SH-SY5Y (cell line): ENCODE measurements at regions not wholly inside any gene's neighbourhood (a gene's known extent, or its start where the extent isn't known, plus 50 kb on each side); places are given as distances from the start of the nearest gene placed in this dataset.

Experiments
- GATA2 ChIP-seq: IDR thresholded peaks from 2 replicates; pipeline ENCODE4 v1.6.1; 2011; ENCODE audit warnings: mild to moderate bottlenecking, low read depth, low read length
- GATA3 ChIP-seq: IDR thresholded peaks from 2 replicates; pipeline ENCODE4 v1.6.1; 2011; ENCODE audit warnings: low read depth, mild to moderate bottlenecking, low read length, moderate library complexity

DNA sequence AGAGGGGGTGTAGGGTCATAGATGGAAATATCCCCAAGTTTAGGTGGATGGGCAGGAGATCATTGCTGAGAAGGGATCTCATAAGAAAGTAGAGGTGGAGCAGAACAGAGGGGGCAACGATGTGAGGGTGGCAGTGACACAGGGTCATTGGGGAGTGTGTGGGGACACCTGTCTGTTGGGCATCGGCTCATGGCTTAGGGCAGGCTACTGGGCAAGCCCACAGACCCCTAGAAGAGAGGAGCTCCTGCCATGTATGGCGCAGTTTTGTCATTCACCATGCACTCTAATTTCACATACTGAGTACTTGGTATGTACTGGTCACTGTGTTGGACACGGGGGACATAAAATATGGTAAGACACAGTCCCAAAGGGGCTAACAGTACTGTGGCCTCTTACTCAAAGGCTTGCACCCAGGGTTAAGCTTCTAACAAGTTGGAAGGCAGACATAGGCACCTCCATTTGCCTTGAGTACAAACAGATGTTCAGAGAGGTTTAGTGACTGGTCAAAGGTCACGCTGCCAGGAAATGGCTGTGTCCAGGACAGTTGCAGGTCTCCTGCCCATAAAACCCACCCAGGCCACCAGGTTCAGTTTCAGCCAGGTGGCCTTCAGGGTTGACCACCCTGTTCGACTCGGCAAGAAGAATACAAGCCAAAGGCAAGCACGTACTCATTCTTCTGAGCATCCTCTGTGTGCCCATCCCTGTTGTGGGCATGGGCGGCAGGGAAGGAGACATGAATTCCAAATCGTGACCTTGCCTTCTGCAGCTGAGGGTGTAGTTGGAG is 580.2 kb downstream of the KCNJ18 start:
- TF ChIP-seq GATA3 (no peak), GATA2 (no peak)

DNA sequence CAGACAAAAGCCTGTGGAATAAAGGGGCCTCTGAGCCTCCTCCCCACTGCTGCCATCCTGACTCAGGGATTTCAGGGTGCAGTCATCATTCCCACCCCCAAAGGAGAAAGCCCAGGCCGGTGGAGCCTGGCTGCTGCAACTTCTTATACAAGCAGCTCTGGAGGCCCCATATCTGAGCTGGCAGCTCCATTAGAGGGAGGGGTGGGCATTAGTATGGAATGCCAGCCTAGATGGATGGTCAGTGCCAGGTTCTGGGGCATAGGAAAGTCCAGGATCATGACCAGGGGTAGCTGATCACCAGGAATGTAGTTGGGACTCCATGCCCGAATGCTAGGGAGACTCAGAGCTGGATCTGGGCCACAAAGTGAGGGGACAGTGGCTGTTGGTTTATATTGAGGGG is 581.0 kb downstream of the KCNJ18 start:
- TF ChIP-seq GATA2 (no peak), GATA3 (no peak)

DNA sequence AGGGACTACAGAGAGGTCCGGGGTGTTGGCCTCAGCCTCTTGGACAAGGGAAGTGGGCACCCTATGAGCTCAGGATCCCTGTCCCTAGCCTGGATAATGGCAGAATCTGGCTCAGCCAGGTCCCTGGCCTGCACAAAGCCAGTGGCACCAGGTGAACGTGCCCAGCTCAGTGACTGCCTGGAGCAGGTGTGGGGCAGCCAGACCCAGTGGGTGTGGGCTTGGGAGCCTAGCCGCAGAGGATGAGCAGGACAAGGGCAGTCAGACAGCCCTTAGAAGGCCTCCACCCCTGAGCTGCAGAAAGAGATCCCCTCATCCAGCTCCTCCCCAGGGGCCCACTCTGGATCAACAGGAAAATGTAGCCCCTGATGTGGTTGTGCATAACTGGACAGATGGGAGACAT is 585.3 kb downstream of the KCNJ18 start:
- TF ChIP-seq GATA2 (no peak), GATA3 (no peak)

DNA sequence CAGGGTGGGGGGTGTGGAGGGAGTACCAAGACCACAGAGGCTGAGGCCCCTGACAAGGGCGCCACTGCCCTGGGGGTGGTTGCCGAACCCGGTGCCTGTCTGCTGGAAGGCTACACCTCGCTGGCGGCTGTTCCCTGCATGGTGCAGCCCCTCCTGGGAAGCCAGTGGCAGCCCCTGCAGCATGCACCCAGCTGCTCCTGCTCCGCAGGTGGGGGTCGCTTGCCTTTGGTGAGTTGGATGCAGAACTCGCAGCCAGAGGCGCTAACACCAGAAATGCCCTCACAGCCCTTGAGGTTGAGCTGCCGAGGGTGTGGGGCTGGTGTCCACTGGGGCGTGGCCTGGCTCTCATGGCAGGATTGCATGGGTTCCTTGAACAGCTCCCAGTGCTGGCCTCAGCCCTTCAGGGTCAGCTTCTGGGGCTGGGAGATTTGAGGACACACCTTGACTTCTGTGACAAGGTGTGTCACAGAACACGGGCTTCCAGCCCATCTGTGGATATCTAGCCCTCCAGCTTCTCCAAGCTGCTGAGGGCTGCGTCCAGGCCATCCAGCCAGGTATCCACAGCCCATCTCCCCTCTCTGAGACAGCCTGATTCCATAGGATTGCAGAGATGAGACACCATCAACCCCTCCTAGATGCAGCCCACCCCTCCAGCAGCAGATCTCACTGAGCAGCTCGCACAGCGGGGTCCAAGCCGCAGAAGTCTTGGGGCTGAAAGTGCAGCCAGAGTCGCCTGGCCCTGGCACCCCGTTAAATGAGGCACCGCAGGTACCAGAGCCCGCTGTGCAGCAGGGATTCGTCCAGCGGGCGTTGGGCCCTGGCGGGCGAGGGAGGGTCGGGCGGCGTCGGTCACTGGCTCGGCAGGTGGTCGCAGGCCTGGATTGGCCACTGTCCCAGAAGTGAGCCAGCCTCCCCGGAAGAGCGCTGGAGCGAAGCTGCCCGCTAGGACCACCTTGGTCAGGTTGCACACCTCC is 586.3 kb downstream of the KCNJ18 start:
- no peak for TF ChIP-seq GATA2
- no peak for TF ChIP-seq GATA3

DNA sequence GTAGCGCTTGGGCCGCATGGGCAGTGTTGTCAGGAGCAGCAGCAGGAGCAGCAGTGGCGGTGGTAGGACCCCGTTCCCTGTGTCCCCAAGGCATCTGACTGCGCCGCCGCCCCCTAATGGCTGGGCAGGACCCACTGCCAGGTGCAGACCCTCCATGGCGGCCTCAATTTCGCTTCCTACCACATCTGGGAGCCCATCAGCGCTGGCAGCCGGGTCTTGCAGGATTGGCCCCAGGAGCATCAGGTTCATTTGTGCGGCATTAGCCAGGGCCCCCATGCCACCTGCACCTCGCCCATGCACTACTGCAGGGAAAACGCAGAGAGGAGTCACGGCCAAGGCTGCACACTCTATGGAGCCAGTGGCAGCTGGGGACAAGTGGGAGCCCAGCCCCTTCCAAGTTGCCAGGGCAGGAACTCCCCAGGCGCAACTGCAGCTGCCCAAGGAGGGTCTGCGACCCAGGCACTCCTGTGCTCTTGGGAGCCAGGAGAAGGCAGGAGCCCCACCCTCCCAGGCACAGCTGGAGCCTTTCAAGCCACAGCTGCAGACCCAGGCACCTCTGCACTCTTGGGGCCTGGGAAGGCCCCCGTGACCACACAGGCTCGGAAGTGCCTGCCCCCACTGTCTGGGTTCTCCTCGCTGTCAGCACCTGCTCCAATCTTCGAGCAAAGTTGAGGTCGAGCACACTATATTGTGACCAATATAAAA is 594.2 kb downstream of the KCNJ18 start:
- TF ChIP-seq GATA2, result no peak
- TF ChIP-seq GATA3, result no peak

GRCh38 chr17:22300177-22300576 is 607.9 kb downstream of the KCNJ18 start:
- no peak for TF ChIP-seq GATA3
- no peak for TF ChIP-seq GATA2

- TF ChIP-seq GATA3, result no peak
Observed at GRCh38 chr17:22300731-22301352, 608.5 kb downstream of the KCNJ18 start.

DNA sequence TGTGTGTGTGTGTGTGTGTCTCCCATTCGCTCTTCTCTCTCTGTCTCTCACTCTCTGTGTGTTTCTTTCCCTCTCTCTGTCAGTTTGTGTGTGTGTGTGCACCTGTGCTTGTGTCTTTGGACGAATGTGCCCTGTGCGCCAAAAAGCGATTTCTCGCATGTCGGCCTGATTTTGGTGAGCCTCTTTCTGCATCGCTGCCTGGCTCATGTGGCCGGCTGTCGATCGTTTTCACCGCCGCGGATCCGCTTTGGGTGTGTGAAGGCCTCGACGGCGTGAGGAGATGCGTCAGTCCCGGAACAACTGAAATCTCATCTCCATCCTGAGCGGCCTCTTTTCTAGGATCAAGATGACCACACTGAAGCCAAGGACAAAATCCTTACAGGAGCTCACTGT is 609.0 kb downstream of the KCNJ18 start:
- TF ChIP-seq GATA3, result no peak
- TF ChIP-seq GATA2, result no peak

DNA sequence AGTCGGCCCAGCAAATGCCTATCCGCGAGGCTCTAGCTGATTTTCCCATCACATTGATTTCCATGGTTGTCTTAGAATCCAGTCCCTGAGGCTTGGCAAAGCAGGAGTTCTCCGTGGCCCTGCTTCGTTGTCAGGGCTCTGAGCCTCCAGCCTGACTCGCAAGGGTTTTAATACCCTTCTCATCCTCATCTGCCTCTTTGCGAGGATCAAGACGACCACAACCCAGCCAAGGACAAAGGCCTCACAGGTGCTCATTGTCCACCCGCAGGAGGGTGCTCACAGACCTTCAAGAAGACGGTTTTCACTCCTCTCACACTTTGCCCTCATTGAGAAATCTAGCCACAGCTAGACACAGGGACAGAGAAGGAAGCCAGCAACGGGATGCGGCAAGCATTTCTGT is 610.8 kb downstream of the KCNJ18 start:
- TF ChIP-seq GATA3 (no peak), GATA2 (no peak)

- TF ChIP-seq GATA3 (no peak), GATA2 (no peak)
Observed at GRCh38 chr17:22303865-22304264, 611.5 kb downstream of the KCNJ18 start.

DNA sequence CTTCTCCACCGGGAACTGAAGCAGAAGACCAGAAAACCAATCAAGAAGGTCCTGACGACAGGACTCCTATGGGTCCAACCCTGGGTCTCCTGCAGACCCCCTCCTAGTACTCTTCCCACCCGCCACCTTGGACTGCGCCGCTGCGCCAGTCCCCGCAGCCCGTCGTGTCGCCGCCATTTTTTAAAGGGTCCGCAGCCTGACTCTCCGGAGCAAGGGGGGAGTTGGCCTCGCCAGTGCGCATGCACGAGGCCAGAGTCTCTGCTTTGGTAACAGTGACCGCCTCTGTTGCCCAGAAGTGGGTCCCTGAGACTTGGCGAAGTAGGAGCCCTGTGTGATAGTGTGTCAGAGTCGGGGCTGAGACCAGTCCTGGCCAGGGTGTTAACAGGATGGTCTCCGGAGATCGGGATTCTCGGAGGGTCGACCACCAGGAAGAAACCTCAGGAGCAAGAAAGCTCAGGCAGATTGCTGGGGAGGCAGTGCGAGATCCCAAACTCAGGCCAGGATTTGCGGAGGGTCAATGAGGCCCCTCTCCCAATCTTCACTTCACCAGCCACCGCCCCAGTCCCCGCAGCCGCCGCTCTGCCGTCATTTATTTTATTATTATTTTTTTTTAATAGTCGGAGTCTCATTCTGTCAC is 612.5 kb downstream of the KCNJ18 start:
- TF ChIP-seq GATA2, result no peak
- no peak for TF ChIP-seq GATA3

GRCh38 chr17:22305356-22306071 is 613.2 kb downstream of the KCNJ18 start:
- TF ChIP-seq GATA2 (no peak), GATA3 (no peak)
